Lower leg skin (tissue), 3 donors: ENCODE measurements at regions not wholly inside any gene's neighbourhood (a gene's known extent, or its start where the extent isn't known, plus 50 kb on each side); places are given as distances from the start of the nearest gene placed in this dataset.

Source experiments
- CTCF ChIP-seq, 3 donors: fragments of 450-650 bp; IDR thresholded peaks; one replicate each; pipeline ENCODE4 v1.5.1; 2016; ENCODE audit warnings: antibody characterized with exemption in 3 of 3, mild to moderate bottlenecking in 3 of 3, moderate library complexity in 2 of 3
- POLR2A ChIP-seq, 2 donors: fragments of 450-650 bp; IDR thresholded peaks; one replicate each; pipeline ENCODE4 v1.6.1; 2016 to 2017; ENCODE audit warnings: antibody characterized with exemption in 2 of 2, mild to moderate bottlenecking in 1 of 2, moderate library complexity in 1 of 2

- TF ChIP-seq CTCF (IDR thresholded peaks at IDR 0.05) (no peak), POLR2A (IDR thresholded peaks at IDR 0.05) (no peak)
Observed at GRCh38 chr14:98474900-98475299, 797.1 kb downstream of the BCL11B start.
